Activated T-helper 1 cell treated with anti-CD3 and anti-CD28 coated beads, Interleukin-2, amount 50 U/mL, for 16 hours (primary cell): ENCODE measurements at regions not wholly inside any gene's neighbourhood (a gene's known extent, or its start where the extent isn't known, plus 50 kb on each side); places are given as distances from the start of the nearest gene placed in this dataset.
"Not testable (repeated sequence)": the region's sequence is repeated elsewhere in the genome, so short reads cannot be mapped to it uniquely, and the experiment has no call there.

Experiments used
- DNase-seq, 2 donors: peaks; one replicate each; pipeline ENCODE4 v3.0.0-alpha.2; 2020; ENCODE audit warnings: low read depth in 1 of 2, low spot score in 1 of 2

- no peak for DNase-seq
Observed at GRCh38 chr20:4635781-4636180, 50.5 kb upstream of the PRNP start.

GRCh38 chr20:4635342-4635741 is 50.9 kb upstream of the PRNP start:
- no peak for DNase-seq

- no peak for DNase-seq
Observed at GRCh38 chr20:4633780-4634179, 52.5 kb upstream of the PRNP start.

- no peak for DNase-seq
Observed at GRCh38 chr20:4633379-4633778, 52.9 kb upstream of the PRNP start.

GRCh38 chr20:4632876-4633275 is 53.4 kb upstream of the PRNP start:
- DNase-seq, result no peak

GRCh38 chr20:4626228-4626627 is 60.0 kb upstream of the PRNP start:
- no peak for DNase-seq

- no peak for DNase-seq
Observed at GRCh38 chr20:4625687-4626086, 60.6 kb upstream of the PRNP start.

- not testable (repeated sequence) for DNase-seq
Observed at GRCh38 chr20:4624675-4625336, 61.5 kb upstream of the PRNP start.

GRCh38 chr20:4619144-4619543 is 67.1 kb upstream of the PRNP start:
- not testable (repeated sequence) for DNase-seq

GRCh38 chr20:4617484-4617883 is 68.8 kb upstream of the PRNP start:
- no peak for DNase-seq

GRCh38 chr20:4617019-4617418 is 69.2 kb upstream of the PRNP start:
- no peak for DNase-seq

GRCh38 chr20:4613718-4614620 is 72.3 kb upstream of the PRNP start:
- peak; percentile 41 to 46 for DNase-seq

- no peak for DNase-seq
Observed at GRCh38 chr20:4613184-4613583, 73.1 kb upstream of the PRNP start.

GRCh38 chr20:4610871-4611270 is 75.4 kb upstream of the PRNP start:
- no peak for DNase-seq

GRCh38 chr20:4609511-4609910 is 76.7 kb upstream of the PRNP start:
- DNase-seq, result no peak

- no peak for DNase-seq
Observed at GRCh38 chr20:4608861-4609260, 77.4 kb upstream of the PRNP start.

GRCh38 chr20:4607287-4607713 is 79.0 kb upstream of the PRNP start:
- peak; percentile 14 to 36 for DNase-seq

GRCh38 chr20:4606051-4606450 is 80.2 kb upstream of the PRNP start:
- no peak for DNase-seq

- DNase-seq, result no peak
Observed at GRCh38 chr20:4605166-4605565, 81.1 kb upstream of the PRNP start.

- DNase-seq, result no peak
Observed at GRCh38 chr20:4604580-4604979, 81.7 kb upstream of the PRNP start.

- no peak for DNase-seq
Observed at GRCh38 chr20:4603724-4604123, 82.5 kb upstream of the PRNP start.

- no peak for DNase-seq
Observed at GRCh38 chr20:4602297-4602631, 84.0 kb upstream of the PRNP start.
